ENCODE measurements at regions not wholly inside any gene's neighbourhood (a gene's known extent, or its start where the extent isn't known, plus 50 kb on each side); places are given as distances from the start of the nearest gene placed in this dataset.
"Not testable (repeated sequence)": the region's sequence is repeated elsewhere in the genome, so short reads cannot be mapped to it uniquely, and the experiment has no call there.

DNA sequence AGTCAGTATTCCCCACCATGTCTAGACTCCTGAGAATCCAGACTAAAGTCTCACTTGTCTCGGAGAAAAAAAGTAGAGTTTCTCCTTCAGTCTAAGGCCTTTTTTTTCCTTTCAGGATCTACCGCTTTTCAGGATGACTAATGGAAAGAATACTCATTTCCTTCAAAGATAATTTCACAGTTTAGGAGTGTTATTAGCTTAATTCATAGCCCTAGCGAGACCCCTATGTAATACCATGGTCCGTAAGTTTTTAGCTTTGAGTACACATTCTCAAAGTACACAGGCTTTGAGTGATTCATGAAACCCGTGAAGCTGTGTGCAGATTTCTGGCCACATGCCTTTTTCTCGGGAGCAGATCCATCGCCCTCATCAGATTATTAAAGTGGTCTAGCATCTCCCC, 133.1 kb downstream of the SOX4 start:
- no peak overlapping the region for H3K27ac ChIP-seq
- no peak overlapping the region for H3K4me3 ChIP-seq (ENCODE audit: low read depth, low read length)
- no peak for DNase-seq
- H3K27me3 ChIP-seq (replicated peaks): no peaks in the 10 kb centered on the region
- TF ChIP-seq, protein P1, sequence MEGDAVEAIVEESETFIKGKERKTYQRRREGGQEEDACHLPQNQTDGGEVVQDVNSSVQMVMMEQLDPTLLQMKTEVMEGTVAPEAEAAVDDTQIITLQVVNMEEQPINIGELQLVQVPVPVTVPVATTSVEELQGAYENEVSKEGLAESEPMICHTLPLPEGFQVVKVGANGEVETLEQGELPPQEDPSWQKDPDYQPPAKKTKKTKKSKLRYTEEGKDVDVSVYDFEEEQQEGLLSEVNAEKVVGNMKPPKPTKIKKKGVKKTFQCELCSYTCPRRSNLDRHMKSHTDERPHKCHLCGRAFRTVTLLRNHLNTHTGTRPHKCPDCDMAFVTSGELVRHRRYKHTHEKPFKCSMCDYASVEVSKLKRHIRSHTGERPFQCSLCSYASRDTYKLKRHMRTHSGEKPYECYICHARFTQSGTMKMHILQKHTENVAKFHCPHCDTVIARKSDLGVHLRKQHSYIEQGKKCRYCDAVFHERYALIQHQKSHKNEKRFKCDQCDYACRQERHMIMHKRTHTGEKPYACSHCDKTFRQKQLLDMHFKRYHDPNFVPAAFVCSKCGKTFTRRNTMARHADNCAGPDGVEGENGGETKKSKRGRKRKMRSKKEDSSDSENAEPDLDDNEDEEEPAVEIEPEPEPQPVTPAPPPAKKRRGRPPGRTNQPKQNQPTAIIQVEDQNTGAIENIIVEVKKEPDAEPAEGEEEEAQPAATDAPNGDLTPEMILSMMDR (IDR thresholded peaks at IDR 0.05; ENCODE audit: low read depth, low read length, missing control alignments): no peak
- in situ Hi-C loops (cut with HindIII; ENCODE audit: low pct_ligation_motif_present, low sequenced_read_pairs): no loop called here
- H3K36me3 ChIP-seq (replicated peaks): no peaks in the 10 kb centered on the region

DNA sequence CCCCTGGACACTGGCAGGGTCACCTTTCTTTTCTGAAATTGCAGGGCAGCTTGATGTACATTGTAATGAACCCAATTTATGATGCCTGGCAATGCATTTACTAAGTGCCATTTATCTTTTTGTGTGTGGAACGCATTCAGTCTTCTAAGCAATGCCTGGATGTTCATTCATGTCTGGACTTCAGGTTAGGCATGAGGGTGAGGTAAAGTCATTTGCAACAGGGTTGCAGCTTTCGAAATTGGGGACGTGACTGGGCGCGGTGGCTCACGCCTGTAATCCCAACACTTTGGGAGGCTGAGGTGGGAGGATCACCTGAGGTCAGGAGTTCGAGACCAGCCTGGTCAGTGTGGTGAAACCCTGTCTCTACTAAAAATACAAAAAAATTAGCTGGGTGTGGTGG, 134.6 kb downstream of the SOX4 start:
- DNase-seq: no peak
- H3K27ac ChIP-seq: no peak overlapping the region
- no peak overlapping the region for H3K4me3 ChIP-seq (ENCODE audit: low read depth, low read length)
- H3K27me3 ChIP-seq (replicated peaks): no peaks in the 10 kb centered on the region
- TF ChIP-seq, protein P1 (IDR thresholded peaks at IDR 0.05; ENCODE audit: low read depth, low read length, missing control alignments): no peak
- in situ Hi-C loops (cut with HindIII; ENCODE audit: low pct_ligation_motif_present, low sequenced_read_pairs): no loop called here
- H3K36me3 ChIP-seq (replicated peaks): no peaks in the 10 kb centered on the region

DNA sequence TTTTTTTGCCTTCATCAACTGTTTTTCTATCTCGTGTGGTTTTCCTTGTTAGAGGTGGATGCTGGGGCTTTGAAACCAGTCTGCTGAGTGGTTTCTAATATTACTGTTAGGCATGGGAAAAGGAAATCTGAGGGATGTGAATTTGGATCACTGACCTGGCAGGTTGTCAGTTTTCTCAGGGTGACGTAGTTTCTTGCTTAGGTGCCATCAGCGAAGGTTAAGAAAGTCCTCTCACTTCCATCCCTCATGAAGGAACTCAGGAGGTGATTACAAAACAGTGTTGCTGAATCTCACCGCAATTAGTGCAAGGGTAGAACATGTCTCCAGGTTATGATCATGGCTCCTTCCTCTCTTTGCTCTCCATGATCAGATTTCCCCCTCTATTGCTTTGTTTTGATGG, 135.9 kb downstream of the SOX4 start:
- H3K27ac ChIP-seq: no peak overlapping the region
- in situ Hi-C loops (cut with HindIII; ENCODE audit: low pct_ligation_motif_present, low sequenced_read_pairs): no loop called here
- no peak for DNase-seq
- no peaks in the 10 kb centered on the region for H3K27me3 ChIP-seq (replicated peaks)
- TF ChIP-seq, protein P1 (IDR thresholded peaks at IDR 0.05; ENCODE audit: low read depth, low read length, missing control alignments): no peak
- no peaks in the 10 kb centered on the region for H3K36me3 ChIP-seq (replicated peaks)
- no peak overlapping the region for H3K4me3 ChIP-seq (ENCODE audit: low read depth, low read length)

GRCh38 chr6:21730533-21730932, 137.0 kb downstream of the SOX4 start:
- Histone ChIP-seq H3K36me3 (replicated peaks) (no peaks in the 10 kb centered on the region), H3K27me3 (replicated peaks) (no peaks in the 10 kb centered on the region), H3K27ac (no peak overlapping the region), H3K4me3 (ENCODE audit: low read depth, low read length) (no peak overlapping the region)
- in situ Hi-C loops (cut with HindIII; ENCODE audit: low pct_ligation_motif_present, low sequenced_read_pairs): no loop called here
- TF ChIP-seq, protein P1 (IDR thresholded peaks at IDR 0.05; ENCODE audit: low read depth, low read length, missing control alignments): no peak
- DNase-seq: no peak

DNA sequence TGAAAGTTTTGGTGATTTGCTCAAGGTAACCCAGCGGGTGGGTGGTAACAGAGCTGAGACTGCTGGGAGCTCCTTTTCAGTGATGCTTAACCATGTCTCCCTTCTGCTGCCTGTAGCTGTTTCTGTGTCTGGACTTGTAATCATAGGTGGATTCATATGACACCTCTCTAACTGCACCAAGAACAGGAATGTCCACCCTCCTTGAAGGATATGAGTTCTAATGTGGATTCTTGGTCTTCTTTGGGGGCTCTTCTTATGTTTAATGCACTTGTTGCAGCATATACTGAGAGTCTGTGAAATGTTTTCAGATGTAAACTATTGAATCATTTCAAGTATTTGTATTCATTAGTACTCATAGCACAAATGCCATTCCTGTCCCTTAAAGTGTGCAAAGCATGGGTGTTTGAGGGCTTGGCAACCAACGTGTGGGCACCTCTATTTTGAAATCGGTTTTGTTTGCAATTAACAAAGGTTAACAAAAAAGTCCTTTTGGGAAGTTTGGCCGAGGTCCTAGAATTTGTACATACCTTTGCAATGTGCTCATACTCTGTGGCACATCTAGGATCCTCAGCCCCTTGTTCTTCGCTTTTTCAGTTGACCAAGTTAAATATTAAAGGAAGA, 138.0 kb downstream of the SOX4 start:
- TF ChIP-seq, protein P1 (IDR thresholded peaks at IDR 0.05; ENCODE audit: low read depth, low read length, missing control alignments): no peak
- H3K36me3 ChIP-seq (replicated peaks): no peaks in the 10 kb centered on the region
- no peaks in the 10 kb centered on the region for H3K27me3 ChIP-seq (replicated peaks)
- in situ Hi-C loops (cut with HindIII; ENCODE audit: low pct_ligation_motif_present, low sequenced_read_pairs): no loop called here
- DNase-seq: no peak
- no peak overlapping the region for H3K4me3 ChIP-seq (ENCODE audit: low read depth, low read length)
- no peak overlapping the region for H3K27ac ChIP-seq

DNA sequence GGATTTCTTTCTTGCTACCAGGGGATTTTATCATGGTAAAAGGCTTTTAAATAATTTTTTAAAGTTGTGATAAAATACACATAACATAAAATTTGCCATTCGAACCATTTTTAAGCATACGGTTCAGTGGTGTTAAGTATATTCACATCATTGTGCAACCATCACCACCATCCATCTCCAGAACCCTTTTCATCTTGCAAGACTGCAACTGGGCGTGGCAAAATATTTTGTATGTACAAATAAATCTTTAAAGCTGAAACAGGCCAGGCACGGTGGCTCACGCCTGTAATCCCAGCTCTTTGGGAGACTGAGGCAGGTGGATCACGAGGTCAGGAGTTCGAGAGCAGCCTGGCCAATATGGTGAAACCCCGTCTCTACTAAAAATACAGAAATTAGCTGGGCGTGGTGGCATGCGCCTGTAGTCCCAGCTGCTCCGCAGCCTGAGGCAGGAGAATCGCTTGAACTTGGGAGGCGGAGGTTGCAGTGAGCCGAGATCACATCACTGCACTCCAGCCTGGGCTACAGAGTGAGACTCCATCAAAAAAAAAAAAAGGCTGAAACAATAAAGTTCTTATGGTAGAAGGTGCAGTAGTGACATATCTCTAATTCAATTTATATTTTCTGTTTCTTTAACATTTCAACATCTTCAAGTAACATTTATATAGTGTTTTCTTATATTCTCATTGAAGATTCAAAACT, 138.6 kb downstream of the SOX4 start:
- in situ Hi-C loops (cut with HindIII; ENCODE audit: low pct_ligation_motif_present, low sequenced_read_pairs); H3K4me3 ChIP-seq (ENCODE audit: low read depth, low read length); H3K36me3 ChIP-seq (replicated peaks); DNase-seq; H3K27ac ChIP-seq; H3K27me3 ChIP-seq (replicated peaks): not testable (repeated sequence)

Measured in brain microvascular endothelial cell (primary cell).